ENCODE measurements at regions not wholly inside any gene's neighbourhood (a gene's known extent, or its start where the extent isn't known, plus 50 kb on each side); places are given as distances from the start of the nearest gene placed in this dataset.

GRCh38 chr6:169912266-169913095, 161.1 kb downstream of the ERMARD start:
- no peak for DNase-seq (ENCODE audit: low read depth)
- Histone ChIP-seq H3K27me3 (ENCODE audit: control insufficient read depth, insufficient read depth, low read length) (peaks cover 1% of the 10 kb centered on the region), H3K4me3 (ENCODE audit: low read depth, low read length) (no peak overlapping the region), H3K36me3 (ENCODE audit: control insufficient read depth, insufficient read depth, low read length) (no peaks in the 10 kb centered on the region)
- FAIRE-seq: no peak
- no peak for TF ChIP-seq CTCF (IDR thresholded peaks at IDR 0.05; ENCODE audit: insufficient read depth, low read length, severe bottlenecking)

GRCh38 chr6:169911264-169912263, 160.1 kb downstream of the ERMARD start:
- Histone ChIP-seq H3K4me3 (ENCODE audit: low read depth, low read length) (no peak overlapping the region), H3K27me3 (ENCODE audit: control insufficient read depth, insufficient read depth, low read length) (peaks cover 3% of the 10 kb centered on the region), H3K36me3 (ENCODE audit: control insufficient read depth, insufficient read depth, low read length) (no peaks in the 10 kb centered on the region)
- no peak for TF ChIP-seq CTCF (IDR thresholded peaks at IDR 0.05; ENCODE audit: insufficient read depth, low read length, severe bottlenecking)
- FAIRE-seq: no peak
- no peak for DNase-seq (ENCODE audit: low read depth)

- FAIRE-seq (no peak), DNase-seq (ENCODE audit: low read depth) (no peak)
- no peak for TF ChIP-seq CTCF (IDR thresholded peaks at IDR 0.05; ENCODE audit: insufficient read depth, low read length, severe bottlenecking)
- Histone ChIP-seq H3K27me3 (ENCODE audit: control insufficient read depth, insufficient read depth, low read length) (peaks cover 3% of the 10 kb centered on the region), H3K36me3 (ENCODE audit: control insufficient read depth, insufficient read depth, low read length) (no peaks in the 10 kb centered on the region), H3K4me3 (ENCODE audit: low read depth, low read length) (no peak overlapping the region)
These were observed 157.7 kb downstream of the ERMARD start for GRCh38 chr6:169909113-169909512.

GRCh38 chr6:169908403-169908933, 157.0 kb downstream of the ERMARD start:
- H3K4me3 ChIP-seq (ENCODE audit: low read depth, low read length): no peak overlapping the region
- H3K27me3 ChIP-seq (ENCODE audit: control insufficient read depth, insufficient read depth, low read length): peaks cover 3% of the 10 kb centered on the region
- FAIRE-seq: no peak
- TF ChIP-seq CTCF (IDR thresholded peaks at IDR 0.05; ENCODE audit: insufficient read depth, low read length, severe bottlenecking): no peak
- no peaks in the 10 kb centered on the region for H3K36me3 ChIP-seq (ENCODE audit: control insufficient read depth, insufficient read depth, low read length)
- no peak for DNase-seq (ENCODE audit: low read depth)

DNA sequence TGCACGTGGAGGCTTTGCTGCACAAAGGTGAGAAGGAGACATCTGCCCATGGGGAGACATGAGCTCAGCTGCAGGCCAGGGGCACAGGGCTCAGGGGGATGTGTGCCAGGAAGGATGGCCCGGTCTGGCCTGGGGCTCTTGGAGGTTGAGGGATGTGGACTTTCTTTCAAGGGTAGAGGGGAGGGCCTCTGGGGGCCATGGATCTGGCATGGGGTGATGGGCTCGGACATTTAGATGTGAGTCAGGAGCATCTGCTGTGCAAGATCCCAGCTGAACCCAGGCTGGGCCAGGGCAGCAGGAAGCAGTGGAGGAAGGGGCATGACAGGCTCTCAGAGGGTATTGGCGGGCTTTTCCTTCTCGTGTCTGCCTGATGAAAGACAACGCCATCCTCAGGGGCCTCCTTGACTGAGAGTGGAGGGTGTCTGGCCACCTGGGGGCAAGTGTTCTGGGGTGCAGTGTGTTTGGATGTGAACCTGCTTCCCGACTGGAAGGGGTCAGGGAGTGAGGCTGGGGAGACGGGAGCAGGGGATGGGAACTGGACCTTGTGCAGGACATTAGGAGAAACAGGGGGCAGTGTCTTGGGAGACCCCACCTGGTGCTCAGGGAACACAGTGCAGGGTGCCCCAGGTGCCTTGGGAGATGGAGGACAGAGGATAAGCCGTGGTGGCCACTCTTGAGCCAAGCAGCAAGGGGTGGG, 156.1 kb downstream of the ERMARD start:
- Histone ChIP-seq H3K36me3 (ENCODE audit: control insufficient read depth, insufficient read depth, low read length) (no peaks in the 10 kb centered on the region), H3K4me3 (ENCODE audit: low read depth, low read length) (no peak overlapping the region), H3K27me3 (ENCODE audit: control insufficient read depth, insufficient read depth, low read length) (peaks cover 2% of the 10 kb centered on the region)
- DNase-seq (ENCODE audit: low read depth) (no peak), FAIRE-seq (no peak)
- TF ChIP-seq CTCF (IDR thresholded peaks at IDR 0.05; ENCODE audit: insufficient read depth, low read length, severe bottlenecking): no peak
